HUDEP-2 (cell line): ENCODE measurements at regions not wholly inside any gene's neighbourhood (a gene's known extent, or its start where the extent isn't known, plus 50 kb on each side); places are given as distances from the start of the nearest gene placed in this dataset.
"Not testable (repeated sequence)": the region's sequence is repeated elsewhere in the genome, so short reads cannot be mapped to it uniquely, and the experiment has no call there.

Experiments used
- DNase-seq, 76 experiments: peaks; one replicate each; lab custom pipeline; 2025; ENCODE audit not compliant: unreplicated experiment in 76 of 76; lab: John Stamatoyannopoulos, UW

- DNase-seq: no peak
Measured at GRCh38 chr10:61195211-61195610, 251.2 kb upstream of the RHOBTB1 start.

- not testable (repeated sequence) for DNase-seq
Measured at GRCh38 chr10:61192589-61192988, 248.6 kb upstream of the RHOBTB1 start.

GRCh38 chr10:61192042-61192441, 248.1 kb upstream of the RHOBTB1 start:
- no peak for DNase-seq

- no peak for DNase-seq
Measured at GRCh38 chr10:61189912-61190311, 245.9 kb upstream of the RHOBTB1 start.

GRCh38 chr10:61188691-61189090, 244.7 kb upstream of the RHOBTB1 start:
- DNase-seq: no peak

- DNase-seq: no peak
Measured at GRCh38 chr10:61188101-61188500, 244.1 kb upstream of the RHOBTB1 start.

- DNase-seq: no peak
Measured at GRCh38 chr10:61187601-61188000, 243.6 kb upstream of the RHOBTB1 start.

GRCh38 chr10:61186408-61186807, 242.4 kb upstream of the RHOBTB1 start:
- DNase-seq: no peak

- no peak for DNase-seq
Measured at GRCh38 chr10:61184429-61184828, 240.4 kb upstream of the RHOBTB1 start.

- no peak for DNase-seq
Measured at GRCh38 chr10:61183967-61184366, 240.0 kb upstream of the RHOBTB1 start.

- no peak for DNase-seq
Measured at GRCh38 chr10:61181832-61182231, 237.8 kb upstream of the RHOBTB1 start.

GRCh38 chr10:61179771-61180170, 235.8 kb upstream of the RHOBTB1 start:
- DNase-seq: no peak

- no peak for DNase-seq
Measured at GRCh38 chr10:61176424-61176823, 232.4 kb upstream of the RHOBTB1 start.

GRCh38 chr10:61175316-61175715, 231.3 kb upstream of the RHOBTB1 start:
- no peak for DNase-seq

GRCh38 chr10:61173450-61173849, 229.5 kb upstream of the RHOBTB1 start:
- no peak for DNase-seq

- DNase-seq: peak in 1 of 76 experiments; percentile 4
Measured at GRCh38 chr10:61172182-61172926, 228.4 kb upstream of the RHOBTB1 start.

GRCh38 chr10:61170594-61170993, 226.6 kb upstream of the RHOBTB1 start:
- no peak for DNase-seq

- DNase-seq: no peak
Measured at GRCh38 chr10:61169294-61169693, 225.3 kb upstream of the RHOBTB1 start.

- no peak for DNase-seq
Measured at GRCh38 chr10:61166489-61166888, 222.5 kb upstream of the RHOBTB1 start.

- DNase-seq: no peak
Measured at GRCh38 chr10:61166065-61166464, 222.1 kb upstream of the RHOBTB1 start.

- no peak for DNase-seq
Measured at GRCh38 chr10:61164458-61165160, 220.6 kb upstream of the RHOBTB1 start.

GRCh38 chr10:61163403-61163802, 219.4 kb upstream of the RHOBTB1 start:
- DNase-seq: no peak
